Adrenal gland (tissue), 5 donors: ENCODE measurements at regions not wholly inside any gene's neighbourhood (a gene's known extent, or its start where the extent isn't known, plus 50 kb on each side); places are given as distances from the start of the nearest gene placed in this dataset.

Source experiments
- CTCF ChIP-seq, 6 experiments: fragments of 450-650 bp in 4 of 6; fragments of 200-600 bp in 2 of 6; sonication (generic) in 1 of 6; IDR thresholded peaks; 1 replicate in 5 of 6; 2 replicates in 1 of 6; pipeline versions ENCODE4 v1.5.1 to v1.8.0; 2016 to 2021; ENCODE audit warnings: antibody characterized with exemption in 6 of 6, mild to moderate bottlenecking in 2 of 6, moderate library complexity in 1 of 6
- POLR2A ChIP-seq, 2 donors: fragments of 450-650 bp; IDR thresholded peaks; one replicate each; pipeline ENCODE4 v1.6.1; 2017; ENCODE audit warnings: antibody characterized with exemption in 2 of 2, mild to moderate bottlenecking in 2 of 2, moderate library complexity in 1 of 2
- donor health status: DM: no; HTN: no; CAD: no.

- TF ChIP-seq POLR2A (IDR thresholded peaks at IDR 0.05) (no peak), CTCF (IDR thresholded peaks at IDR 0.05) (no peak)
Observed at GRCh38 chr14:50041980-50042379, 74.4 kb downstream of the VCPKMT start.
